A549 (cell line): ENCODE measurements at regions not wholly inside any gene's neighbourhood (a gene's known extent, or its start where the extent isn't known, plus 50 kb on each side); places are given as distances from the start of the nearest gene placed in this dataset.

ENCODE experiments used
- CHD4 ChIP-seq: fragments of 200-600 bp; sonication (generic); IDR thresholded peaks from 2 replicates; pipeline ENCODE4 v1.6.1; 2016; ENCODE audit warnings: antibody characterized with exemption, mild to moderate bottlenecking, borderline replicate concordance
- EP300 ChIP-seq, 2 experiments: fragments of >200 bp; sonication (Bioruptor Twin); formaldehyde crosslinking; IDR thresholded peaks; 2 replicates in 1 of 2; 3 replicates in 1 of 2; pipeline ENCODE4 v1.6.1; 2016 to 2017
- JUNB ChIP-seq: fragments of >200 bp; sonication (Bioruptor Twin); formaldehyde crosslinking; IDR thresholded peaks from 2 replicates; pipeline ENCODE4 v1.6.1; 2016

DNA sequence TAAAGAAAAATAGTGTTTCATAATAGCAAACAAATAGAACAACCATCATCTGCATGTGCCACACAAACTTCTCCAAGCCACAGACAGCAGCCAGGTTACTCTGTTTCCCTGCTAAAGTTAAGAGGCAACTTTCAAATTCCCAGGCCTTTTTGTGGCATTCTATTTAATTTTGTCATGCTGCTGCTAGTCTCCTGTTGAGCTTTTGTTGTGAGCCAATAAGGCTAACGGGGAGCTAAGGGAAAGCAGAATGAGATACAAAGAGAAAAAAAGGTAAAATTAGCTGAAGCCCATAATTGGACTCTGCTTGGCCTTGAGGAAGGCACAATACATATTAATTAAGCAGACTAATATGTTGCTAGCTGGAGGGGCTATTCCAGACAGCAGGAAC, 74.7 kb upstream of the GNAO1 start:
- no peak for TF ChIP-seq JUNB
- TF ChIP-seq CHD4, result no peak
- TF ChIP-seq EP300 (IDR thresholded peaks at IDR 0.05), result no peak
